Right lobe of liver (tissue), 6 donors: ENCODE measurements at regions not wholly inside any gene's neighbourhood (a gene's known extent, or its start where the extent isn't known, plus 50 kb on each side); places are given as distances from the start of the nearest gene placed in this dataset.

Source experiments
- ATAC-seq, 4 donors: fragments of 200-7000 bp; cut with Tn5 transposase; one replicate each; pipeline ENCODE4 v1.9.1; 2020; ENCODE audit warnings: mild to moderate bottlenecking in 4 of 4, moderate library complexity in 4 of 4
- DNase-seq, 3 donors: peaks; one replicate each; pipeline ENCODE4 v3.0.0-alpha.2; 2020
- H3K27ac ChIP-seq, 3 donors: fragments of 200-600 bp; one replicate each; pipeline ENCODE4 v1.8.0; 2022
- H3K27me3 ChIP-seq, 2 donors: fragments of 200-600 bp; one replicate each; pipeline ENCODE4 v1.8.0; 2022
- H3K36me3 ChIP-seq, 4 donors: fragments of 200-600 bp; sonication (generic) in 1 of 4; one replicate each; pipeline versions ENCODE4 v1.5.1 to v1.8.0; 2017 to 2022; ENCODE audit warnings: control low read depth in 1 of 4
- H3K4me1 ChIP-seq, 4 donors: fragments of 200-600 bp; sonication (generic) in 1 of 4; one replicate each; pipeline versions ENCODE4 v1.5.1 to v1.8.0; 2017 to 2022; ENCODE audit warnings: control low read depth in 1 of 4
- H3K4me3 ChIP-seq, 3 donors: fragments of 200-600 bp; one replicate each; pipeline ENCODE4 v1.8.0; 2022
- H3K9me3 ChIP-seq, 4 donors: fragments of 200-600 bp; sonication (generic) in 1 of 4; one replicate each; pipeline versions ENCODE4 v1.5.1 to v1.8.0; 2017 to 2022; ENCODE audit warnings: control low read depth in 1 of 4
- POLR2A ChIP-seq: fragments of 450-650 bp; IDR thresholded peaks from one replicate; pipeline ENCODE4 v1.6.1; 2017; ENCODE audit warnings: antibody characterized with exemption, mild to moderate bottlenecking
- WGBS: methylation state at CpG from one replicate; pipeline ENCODE4 v1.1.6; 2018; ENCODE audit warnings: low coverage, low lambda C conversion rate; ENCODE audit not compliant: insufficient coverage; ENCODE audit errors: missing lambda C conversion rate; 5-methylcytosine and 5-hydroxymethylcytosine counted together
- intact Hi-C, 2 donors: fragments of 100-400 bp; cut with DNase I; formaldehyde crosslinking; loops; one replicate each; pipeline versions ENCODE4 v1.11.2 to v1.14.1; 2022
- TF ChIP-seq, protein P1 (sequence below), 4 donors: fragments of 200-600 bp in 3 of 4; fragments of 450-650 bp in 1 of 4; IDR thresholded peaks; one replicate each; pipeline versions ENCODE4 v1.5.1 to v1.8.0; 2016 to 2022; ENCODE audit warnings: antibody characterized with exemption in 4 of 4, mild to moderate bottlenecking in 2 of 4
- donor health status: DM: no; HTN: yes; CAD: no.
- donor health status: DM: no; HTN: no; CAD: no.
- donor health status: DM: no; HTN: no; CAD: no.
- donor health status: DM: no; HTN: yes; CAD: no.
- donor health status: DM: no; HTN: yes; CAD: no.

DNA sequence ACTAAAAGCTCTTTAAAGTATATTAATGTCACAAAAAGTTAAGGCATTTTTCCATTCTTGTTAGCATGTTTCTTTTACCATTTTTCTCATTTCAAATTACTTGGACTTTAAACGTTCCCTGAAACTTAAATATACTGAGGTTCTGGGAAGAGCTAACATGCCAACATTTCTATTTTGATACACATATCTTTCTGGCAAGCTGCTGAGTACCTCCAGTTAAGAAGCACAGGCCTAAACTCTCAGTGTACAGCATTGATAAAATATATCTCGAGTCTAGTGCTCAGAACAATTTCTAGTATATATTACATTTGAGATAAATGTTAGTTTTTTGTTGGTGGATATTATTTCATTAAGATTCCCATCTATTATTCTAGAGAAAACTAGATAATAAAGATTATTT is 612.9 kb upstream of the KCND2 start:
- Histone ChIP-seq H3K4me3 (no peak overlapping the region), H3K36me3 (no peaks in the 10 kb centered on the region), H3K27me3 (no peaks in the 10 kb centered on the region), H3K4me1 (no peaks in the 10 kb centered on the region), H3K9me3 (no peaks in the 10 kb centered on the region), H3K27ac (no peak overlapping the region)
- intact Hi-C loops, result no loop called here
- TF ChIP-seq, protein P1, sequence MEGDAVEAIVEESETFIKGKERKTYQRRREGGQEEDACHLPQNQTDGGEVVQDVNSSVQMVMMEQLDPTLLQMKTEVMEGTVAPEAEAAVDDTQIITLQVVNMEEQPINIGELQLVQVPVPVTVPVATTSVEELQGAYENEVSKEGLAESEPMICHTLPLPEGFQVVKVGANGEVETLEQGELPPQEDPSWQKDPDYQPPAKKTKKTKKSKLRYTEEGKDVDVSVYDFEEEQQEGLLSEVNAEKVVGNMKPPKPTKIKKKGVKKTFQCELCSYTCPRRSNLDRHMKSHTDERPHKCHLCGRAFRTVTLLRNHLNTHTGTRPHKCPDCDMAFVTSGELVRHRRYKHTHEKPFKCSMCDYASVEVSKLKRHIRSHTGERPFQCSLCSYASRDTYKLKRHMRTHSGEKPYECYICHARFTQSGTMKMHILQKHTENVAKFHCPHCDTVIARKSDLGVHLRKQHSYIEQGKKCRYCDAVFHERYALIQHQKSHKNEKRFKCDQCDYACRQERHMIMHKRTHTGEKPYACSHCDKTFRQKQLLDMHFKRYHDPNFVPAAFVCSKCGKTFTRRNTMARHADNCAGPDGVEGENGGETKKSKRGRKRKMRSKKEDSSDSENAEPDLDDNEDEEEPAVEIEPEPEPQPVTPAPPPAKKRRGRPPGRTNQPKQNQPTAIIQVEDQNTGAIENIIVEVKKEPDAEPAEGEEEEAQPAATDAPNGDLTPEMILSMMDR (IDR thresholded peaks at IDR 0.05), result no peak
- no peak for TF ChIP-seq POLR2A
- ATAC-seq (no peak), DNase-seq (no peak)
- WGBS, result 42% methylated on average over 2 of the region's 2 CpGs

- Histone ChIP-seq H3K27me3 (no peaks in the 10 kb centered on the region), H3K4me3 (no peak overlapping the region), H3K9me3 (no peaks in the 10 kb centered on the region), H3K27ac (no peak overlapping the region), H3K36me3 (no peaks in the 10 kb centered on the region), H3K4me1 (no peaks in the 10 kb centered on the region)
- no peak for TF ChIP-seq POLR2A
- TF ChIP-seq, protein P1 (IDR thresholded peaks at IDR 0.05), result no peak
- intact Hi-C loops, result no loop called here
- 32% methylated on average over 1 of the region's 1 CpG for WGBS
- DNase-seq, result no peak
- no peak for ATAC-seq
Measured at GRCh38 chr7:119664601-119665000, 608.4 kb upstream of the KCND2 start.

DNA sequence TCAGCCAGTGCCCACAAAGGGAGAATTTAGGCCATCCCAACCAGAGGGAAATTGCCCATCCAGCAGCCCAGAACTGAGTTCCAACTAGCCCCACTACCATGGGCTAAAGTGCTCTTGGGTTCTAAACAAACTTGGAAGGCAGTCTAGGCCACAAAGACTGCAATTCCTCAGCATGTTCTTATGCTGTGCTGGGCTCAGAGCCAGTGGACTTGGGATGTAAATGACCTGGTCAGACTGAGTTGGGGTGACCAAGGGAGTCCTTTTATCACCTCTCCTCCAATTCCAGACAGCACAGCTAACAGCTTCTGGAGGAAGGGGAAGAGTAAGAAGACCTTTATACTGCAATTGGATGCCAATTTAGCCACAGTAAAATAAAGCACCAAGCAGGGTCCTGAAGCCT is 607.2 kb upstream of the KCND2 start:
- no peaks in the 10 kb centered on the region for H3K9me3 ChIP-seq
- ATAC-seq, result no peak
- no peaks in the 10 kb centered on the region for H3K36me3 ChIP-seq
- no peak overlapping the region for H3K27ac ChIP-seq
- H3K4me1 ChIP-seq, result no peaks in the 10 kb centered on the region
- TF ChIP-seq POLR2A, result no peak
- TF ChIP-seq, protein P1 (IDR thresholded peaks at IDR 0.05), result no peak
- intact Hi-C loops, result no loop called here
- H3K4me3 ChIP-seq, result no peak overlapping the region
- no peaks in the 10 kb centered on the region for H3K27me3 ChIP-seq
- no peak for DNase-seq

DNA sequence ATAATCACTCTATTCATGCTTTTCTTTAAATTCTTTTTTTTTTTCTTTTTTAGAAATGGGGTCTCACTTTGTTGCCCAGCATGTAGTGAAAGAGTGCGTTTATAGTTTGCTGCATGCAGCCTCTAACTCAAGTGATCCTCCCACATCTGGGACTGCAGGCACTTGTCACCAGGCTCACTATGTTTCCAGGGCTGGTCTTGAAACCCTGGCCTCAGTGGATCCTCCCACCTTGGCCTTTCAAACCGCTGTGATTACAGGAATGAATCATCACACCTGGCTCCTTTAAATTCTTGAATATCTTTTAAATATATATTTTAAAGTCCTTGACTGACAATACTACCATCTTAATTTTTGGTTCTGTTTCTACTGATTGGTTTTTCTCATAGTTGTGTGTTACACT is 591.6 kb upstream of the KCND2 start:
- Histone ChIP-seq H3K4me1 (no peaks in the 10 kb centered on the region), H3K4me3 (no peak overlapping the region), H3K27me3 (no peaks in the 10 kb centered on the region), H3K9me3 (no peaks in the 10 kb centered on the region), H3K27ac (no peak overlapping the region), H3K36me3 (no peaks in the 10 kb centered on the region)
- no peak for DNase-seq
- WGBS, result 20% methylated on average over 2 of the region's 2 CpGs
- TF ChIP-seq, protein P1 (IDR thresholded peaks at IDR 0.05), result no peak
- TF ChIP-seq POLR2A, result no peak
- no peak for ATAC-seq
- intact Hi-C loops, result no loop called here

GRCh38 chr7:119684763-119685162 is 588.2 kb upstream of the KCND2 start:
- Histone ChIP-seq H3K4me3 (no peak overlapping the region), H3K36me3 (no peaks in the 10 kb centered on the region), H3K4me1 (no peaks in the 10 kb centered on the region), H3K9me3 (no peaks in the 10 kb centered on the region), H3K27ac (no peak overlapping the region), H3K27me3 (no peaks in the 10 kb centered on the region)
- intact Hi-C loops, result no loop called here
- ATAC-seq, result no peak
- no peak for DNase-seq
- no peak for TF ChIP-seq POLR2A
- TF ChIP-seq, protein P1 (IDR thresholded peaks at IDR 0.05), result no peak
